ENCODE measurements at regions not wholly inside any gene's neighbourhood (a gene's known extent, or its start where the extent isn't known, plus 50 kb on each side); places are given as distances from the start of the nearest gene placed in this dataset.

- no peak for TF ChIP-seq GATA3 (IDR thresholded peaks at IDR 0.05; ENCODE audit: low read depth, low read length)
- no peak for TF ChIP-seq GATA2 (IDR thresholded peaks at IDR 0.05; ENCODE audit: low read depth, low read length)
Observed at GRCh38 chr14:101394374-101394773, 166.9 kb upstream of the DIO3 start.

DNA sequence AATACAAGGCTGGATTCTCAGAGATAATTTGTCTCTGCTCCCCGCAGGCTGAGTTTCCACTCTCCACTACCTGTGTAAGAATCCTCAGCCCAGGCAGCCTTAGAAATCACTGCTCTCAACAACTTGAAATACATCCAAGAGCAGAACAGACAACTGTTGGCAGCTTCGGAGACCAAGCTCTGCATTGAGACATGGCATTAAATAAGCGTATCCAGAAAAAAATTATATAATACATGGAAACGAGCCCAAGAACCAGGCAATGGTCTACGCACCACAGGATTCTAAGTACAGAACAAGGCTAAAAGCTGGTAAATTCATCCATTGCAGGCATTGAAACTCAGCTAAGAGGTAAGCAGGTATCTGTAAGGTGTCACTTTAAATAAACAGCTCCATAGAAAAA is 165.5 kb upstream of the DIO3 start:
- TF ChIP-seq GATA3 (IDR thresholded peaks at IDR 0.05; ENCODE audit: low read depth, low read length) (no peak), GATA2 (IDR thresholded peaks at IDR 0.05; ENCODE audit: low read depth, low read length) (no peak)

- TF ChIP-seq GATA2 (IDR thresholded peaks at IDR 0.05; ENCODE audit: low read depth, low read length) (no peak), GATA3 (IDR thresholded peaks at IDR 0.05; ENCODE audit: low read depth, low read length) (no peak)
Observed at GRCh38 chr14:101397206-101397605, 164.1 kb upstream of the DIO3 start.

- TF ChIP-seq GATA2 (IDR thresholded peaks at IDR 0.05; ENCODE audit: low read depth, low read length) = no peak
- no peak for TF ChIP-seq GATA3 (IDR thresholded peaks at IDR 0.05; ENCODE audit: low read depth, low read length)
Observed at GRCh38 chr14:101398011-101398410, 163.3 kb upstream of the DIO3 start.

GRCh38 chr14:101399737-101400517 is 161.4 kb upstream of the DIO3 start:
- TF ChIP-seq GATA2 (IDR thresholded peaks at IDR 0.05; ENCODE audit: low read depth, low read length) (no peak), GATA3 (IDR thresholded peaks at IDR 0.05; ENCODE audit: low read depth, low read length) (no peak)

DNA sequence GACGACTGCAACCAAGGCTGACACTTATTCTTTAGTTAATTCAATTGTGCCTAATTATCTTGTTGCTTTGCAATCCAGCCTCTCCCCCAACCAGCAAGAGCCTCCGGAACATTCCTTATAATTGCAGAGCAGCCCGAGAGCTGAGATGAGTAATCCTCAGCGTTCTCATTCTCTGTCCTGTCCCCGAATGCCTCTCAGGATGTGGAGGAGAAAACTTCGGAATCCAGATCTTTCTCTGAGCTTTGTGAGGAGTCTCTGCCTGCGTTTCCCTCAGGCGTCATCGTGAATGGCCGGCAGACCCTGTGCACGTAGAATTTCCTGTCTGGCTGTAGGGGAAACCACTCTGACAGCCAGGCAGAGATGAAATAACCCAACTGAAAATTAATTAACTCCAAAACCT is 160.5 kb upstream of the DIO3 start:
- TF ChIP-seq GATA3 (IDR thresholded peaks at IDR 0.05; ENCODE audit: low read depth, low read length) (no peak), GATA2 (IDR thresholded peaks at IDR 0.05; ENCODE audit: low read depth, low read length) (no peak)

- TF ChIP-seq GATA2 (IDR thresholded peaks at IDR 0.05; ENCODE audit: low read depth, low read length) = peak; percentile 51
- no peak for TF ChIP-seq GATA3 (IDR thresholded peaks at IDR 0.05; ENCODE audit: low read depth, low read length)
Observed at GRCh38 chr14:101402936-101403660, 158.2 kb upstream of the DIO3 start.

DNA sequence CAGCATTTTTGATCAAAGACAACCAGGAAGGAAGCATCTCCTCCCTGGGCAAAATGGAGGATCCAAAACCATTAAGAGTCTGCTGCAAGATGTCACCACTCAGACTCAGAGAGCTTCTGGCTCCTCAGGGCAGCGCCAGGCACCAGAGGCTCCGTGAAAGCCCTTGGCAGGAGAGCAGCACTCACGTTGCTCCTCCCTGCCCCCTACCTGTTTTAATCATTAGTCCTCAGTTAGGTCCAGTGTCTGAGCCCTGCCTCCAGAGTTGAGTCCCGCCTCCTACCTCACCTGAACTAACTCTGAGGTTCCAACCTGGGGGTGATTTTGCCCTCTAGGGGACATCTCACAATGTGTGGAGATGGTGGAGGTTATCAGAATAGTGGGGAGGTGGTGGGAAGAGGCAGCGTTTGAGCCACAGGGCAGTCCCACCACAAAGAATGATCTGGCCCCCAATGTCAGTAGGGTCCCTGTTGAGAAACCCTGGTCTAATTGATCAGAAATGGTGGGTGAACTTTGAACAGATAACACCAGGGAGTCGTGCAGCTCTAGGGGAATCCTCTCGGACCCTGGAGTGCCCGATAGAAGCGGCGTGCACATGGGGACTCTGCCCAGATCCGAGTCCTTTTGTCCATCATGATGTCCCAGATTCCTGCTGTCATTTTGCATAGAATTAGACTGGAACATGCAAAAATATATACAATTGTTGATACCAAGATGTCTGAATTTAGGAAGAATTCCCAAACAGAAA is 156.7 kb upstream of the DIO3 start:
- TF ChIP-seq GATA2 (IDR thresholded peaks at IDR 0.05; ENCODE audit: low read depth, low read length) (no peak), GATA3 (IDR thresholded peaks at IDR 0.05; ENCODE audit: low read depth, low read length) (no peak)

GRCh38 chr14:101405171-101405883 is 156.0 kb upstream of the DIO3 start:
- TF ChIP-seq GATA3 (IDR thresholded peaks at IDR 0.05; ENCODE audit: low read depth, low read length) (peak; percentile 77), GATA2 (IDR thresholded peaks at IDR 0.05; ENCODE audit: low read depth, low read length) (peak; percentile 76; the same call in 1 of the 2 replicates)

DNA sequence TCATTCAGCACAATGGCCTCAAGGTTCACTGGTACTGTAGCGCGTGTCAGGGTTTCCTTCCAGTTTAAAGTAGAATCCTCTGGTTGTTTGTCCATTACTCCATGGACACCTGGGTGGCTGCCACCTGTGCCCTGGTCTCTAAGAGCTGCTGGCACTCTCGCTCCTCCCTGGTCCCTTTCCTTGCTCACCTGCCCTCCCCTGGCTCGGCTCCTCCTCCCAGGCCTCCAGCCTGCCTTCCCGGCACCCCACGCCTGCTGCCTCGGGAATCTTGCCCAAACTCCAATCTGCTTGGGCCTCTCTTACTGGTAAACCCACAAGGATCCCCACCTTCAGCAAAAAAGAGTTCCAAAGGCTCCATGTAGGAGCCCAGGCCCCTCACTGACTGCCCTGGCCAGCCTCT is 154.4 kb upstream of the DIO3 start:
- TF ChIP-seq GATA2 (IDR thresholded peaks at IDR 0.05; ENCODE audit: low read depth, low read length) (no peak), GATA3 (IDR thresholded peaks at IDR 0.05; ENCODE audit: low read depth, low read length) (no peak)

DNA sequence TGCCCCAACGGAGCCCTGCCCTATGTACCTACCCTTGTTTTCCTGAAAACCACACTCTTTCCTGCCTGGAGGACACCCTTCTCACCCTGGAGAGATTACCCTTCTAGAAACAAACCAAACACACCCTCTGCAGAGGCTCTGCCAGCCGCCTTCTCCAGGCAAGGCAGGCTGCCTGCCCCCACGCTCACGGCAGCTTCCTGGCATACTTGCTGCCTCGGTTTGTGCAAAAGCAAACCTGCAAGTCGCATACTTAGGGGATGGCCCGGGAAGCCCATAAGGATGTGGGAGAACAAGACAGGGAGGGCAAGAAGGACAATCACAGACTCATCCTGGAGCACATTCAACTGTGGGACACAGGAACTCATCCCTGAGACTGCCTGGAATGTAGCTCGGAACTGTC is 154.0 kb upstream of the DIO3 start:
- TF ChIP-seq GATA3 (IDR thresholded peaks at IDR 0.05; ENCODE audit: low read depth, low read length) (no peak), GATA2 (IDR thresholded peaks at IDR 0.05; ENCODE audit: low read depth, low read length) (no peak)

DNA sequence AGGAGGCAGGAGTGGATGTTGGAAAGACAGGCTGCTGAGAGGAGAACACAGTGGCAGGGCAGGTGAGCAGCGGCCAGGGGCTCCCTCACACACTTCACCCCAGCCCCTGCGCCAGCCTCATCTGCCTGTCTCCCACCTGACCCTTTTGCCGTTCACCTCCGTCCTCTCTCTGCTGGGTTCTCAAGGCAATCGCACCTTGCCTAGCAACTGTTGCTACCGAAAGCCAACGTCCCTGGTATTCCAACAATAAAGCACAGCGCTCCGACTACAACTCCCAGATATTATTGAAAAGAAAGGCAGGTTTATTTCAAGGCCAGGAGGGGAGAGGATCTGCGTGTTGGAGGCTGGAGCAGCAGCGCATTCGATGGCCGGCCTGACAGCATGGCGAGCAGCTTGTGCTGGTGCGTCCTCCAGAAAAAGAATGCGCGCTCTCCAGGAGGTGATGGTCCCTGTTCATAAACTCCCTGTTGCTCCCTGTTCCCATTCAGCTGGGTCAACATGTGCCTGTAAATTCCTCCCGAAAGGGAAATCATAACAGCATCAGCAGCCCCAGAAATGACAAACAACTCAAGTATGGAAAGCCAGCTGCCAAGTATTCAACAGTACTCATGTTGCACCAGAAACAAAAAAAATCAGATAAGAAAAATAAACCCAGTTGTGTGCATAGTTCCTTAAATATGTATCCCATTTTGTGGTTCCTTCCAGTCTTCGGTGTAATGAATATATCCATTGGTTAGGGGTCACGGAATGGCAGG is 153.0 kb upstream of the DIO3 start:
- TF ChIP-seq GATA3 (IDR thresholded peaks at IDR 0.05; ENCODE audit: low read depth, low read length) = no peak
- no peak for TF ChIP-seq GATA2 (IDR thresholded peaks at IDR 0.05; ENCODE audit: low read depth, low read length)

GRCh38 chr14:101409006-101409543 is 152.2 kb upstream of the DIO3 start:
- TF ChIP-seq GATA2 (IDR thresholded peaks at IDR 0.05; ENCODE audit: low read depth, low read length) (no peak), GATA3 (IDR thresholded peaks at IDR 0.05; ENCODE audit: low read depth, low read length) (no peak)
